Transverse colon (tissue), 3 donors: ENCODE measurements at regions not wholly inside any gene's neighbourhood (a gene's known extent, or its start where the extent isn't known, plus 50 kb on each side); places are given as distances from the start of the nearest gene placed in this dataset.

Experiments
- CTCF ChIP-seq, 5 experiments: fragments of 200-600 bp in 3 of 5; fragments of 450-650 bp in 2 of 5; sonication (generic) in 3 of 5; IDR thresholded peaks; 1 replicate in 2 of 5; 2 replicates in 3 of 5; pipeline ENCODE4 v1.5.1; 2016 to 2017; ENCODE audit warnings: antibody characterized with exemption in 5 of 5, inconsistent platforms in 3 of 5, mild to moderate bottlenecking in 2 of 5, moderate library complexity in 1 of 5
- EP300 ChIP-seq: sonication (generic); formaldehyde crosslinking; IDR thresholded peaks from one replicate; pipeline ENCODE4 v1.6.1; 2017; ENCODE audit warnings: antibody characterized with exemption, low read depth

GRCh38 chr11:31913985-31914384 is 102.9 kb upstream of the PAX6 start:
- TF ChIP-seq CTCF (IDR thresholded peaks at IDR 0.05): no peak
- TF ChIP-seq EP300: no peak
